ENCODE measurements at regions not wholly inside any gene's neighbourhood (a gene's known extent, or its start where the extent isn't known, plus 50 kb on each side); places are given as distances from the start of the nearest gene placed in this dataset.
"Not testable (repeated sequence)": the region's sequence is repeated elsewhere in the genome, so short reads cannot be mapped to it uniquely, and the experiment has no call there.

GRCh38 chr7:145490356-145490755, 626.2 kb upstream of the CNTNAP2 start:
- Mint-ChIP-seq H3K4me1 (no peaks in the 10 kb centered on the region), H3K36me3 (ENCODE audit: low read depth) (no peaks in the 10 kb centered on the region), H3K27ac (no peak overlapping the region), H3K9me3 (peaks cover 6% of the 10 kb centered on the region), H3K4me3 (no peak overlapping the region), H3K27me3 (no peaks in the 10 kb centered on the region)
- ChIA-PET POLR2A (no interaction called here), CTCF (no interaction called here)
- no peak for DNase-seq

- H3K27ac Mint-ChIP-seq: no peak overlapping the region
- no peaks in the 10 kb centered on the region for H3K4me1 Mint-ChIP-seq
- no peak overlapping the region for H3K4me3 Mint-ChIP-seq
- DNase-seq: no peak
- H3K9me3 Mint-ChIP-seq: peaks cover 6% of the 10 kb centered on the region
- H3K36me3 Mint-ChIP-seq (ENCODE audit: low read depth): no peaks in the 10 kb centered on the region
- no peaks in the 10 kb centered on the region for H3K27me3 Mint-ChIP-seq
- POLR2A ChIA-PET: no interaction called here
- CTCF ChIA-PET: no interaction called here
Measured at GRCh38 chr7:145489609-145490008, 627.0 kb upstream of the CNTNAP2 start.

- Mint-ChIP-seq H3K9me3 (peaks cover 6% of the 10 kb centered on the region), H3K4me1 (no peaks in the 10 kb centered on the region), H3K36me3 (ENCODE audit: low read depth) (no peaks in the 10 kb centered on the region), H3K4me3 (no peak overlapping the region), H3K27ac (no peak overlapping the region), H3K27me3 (no peaks in the 10 kb centered on the region)
- CTCF ChIA-PET: no interaction called here
- POLR2A ChIA-PET: no interaction called here
- DNase-seq: no peak
Measured at GRCh38 chr7:145488816-145489215, 627.8 kb upstream of the CNTNAP2 start.

- POLR2A ChIA-PET: no interaction called here
- no peaks in the 10 kb centered on the region for H3K27me3 Mint-ChIP-seq
- no peak overlapping the region for H3K27ac Mint-ChIP-seq
- CTCF ChIA-PET: no interaction called here
- no peaks in the 10 kb centered on the region for H3K9me3 Mint-ChIP-seq
- no peaks in the 10 kb centered on the region for H3K4me1 Mint-ChIP-seq
- H3K4me3 Mint-ChIP-seq: no peak overlapping the region
- no peak for DNase-seq
- H3K36me3 Mint-ChIP-seq (ENCODE audit: low read depth): no peaks in the 10 kb centered on the region
Measured at GRCh38 chr7:145481985-145482384, 634.6 kb upstream of the CNTNAP2 start.

GRCh38 chr7:145478541-145478940, 638.1 kb upstream of the CNTNAP2 start:
- Mint-ChIP-seq H3K36me3 (ENCODE audit: low read depth) (no peaks in the 10 kb centered on the region), H3K4me1 (no peaks in the 10 kb centered on the region), H3K27ac (no peak overlapping the region), H3K9me3 (no peaks in the 10 kb centered on the region), H3K27me3 (no peaks in the 10 kb centered on the region), H3K4me3 (no peak overlapping the region)
- POLR2A ChIA-PET: no interaction called here
- DNase-seq: no peak
- CTCF ChIA-PET: no interaction called here

GRCh38 chr7:145474009-145474686, 638.3 kb upstream of the TPK1 start:
- no peak for DNase-seq
- Mint-ChIP-seq H3K9me3 (peaks cover 5% of the 10 kb centered on the region), H3K36me3 (ENCODE audit: low read depth) (no peaks in the 10 kb centered on the region), H3K4me3 (no peak overlapping the region), H3K4me1 (no peaks in the 10 kb centered on the region), H3K27me3 (no peaks in the 10 kb centered on the region), H3K27ac (no peak overlapping the region)
- POLR2A ChIA-PET: no interaction called here
- CTCF ChIA-PET: no interaction called here

- Mint-ChIP-seq H3K9me3 (peaks cover 10% of the 10 kb centered on the region), H3K36me3 (ENCODE audit: low read depth) (no peaks in the 10 kb centered on the region), H3K4me3 (no peak overlapping the region), H3K27ac (no peak overlapping the region), H3K27me3 (no peaks in the 10 kb centered on the region), H3K4me1 (no peaks in the 10 kb centered on the region)
- CTCF ChIA-PET: no interaction called here
- POLR2A ChIA-PET: no interaction called here
- no peak for DNase-seq
Measured at GRCh38 chr7:145471883-145472282, 636.0 kb upstream of the TPK1 start.

GRCh38 chr7:145464287-145464686, 628.4 kb upstream of the TPK1 start:
- H3K36me3 Mint-ChIP-seq (ENCODE audit: low read depth): no peaks in the 10 kb centered on the region
- CTCF ChIA-PET: no interaction called here
- POLR2A ChIA-PET: no interaction called here
- peaks cover 7% of the 10 kb centered on the region for H3K9me3 Mint-ChIP-seq
- H3K4me3 Mint-ChIP-seq: no peak overlapping the region
- H3K27me3 Mint-ChIP-seq: no peaks in the 10 kb centered on the region
- DNase-seq: no peak
- no peak overlapping the region for H3K27ac Mint-ChIP-seq
- no peaks in the 10 kb centered on the region for H3K4me1 Mint-ChIP-seq

- H3K27me3 Mint-ChIP-seq: no peaks in the 10 kb centered on the region
- H3K27ac Mint-ChIP-seq: no peak overlapping the region
Measured at GRCh38 chr7:145462463-145462862, 626.6 kb upstream of the TPK1 start.

GRCh38 chr7:145434811-145435210, 599.0 kb upstream of the TPK1 start:
- CTCF ChIA-PET: no interaction called here
- POLR2A ChIA-PET: no interaction called here
- Mint-ChIP-seq H3K9me3 (peaks cover 2% of the 10 kb centered on the region), H3K4me3 (no peak overlapping the region), H3K36me3 (ENCODE audit: low read depth) (no peaks in the 10 kb centered on the region), H3K27me3 (no peaks in the 10 kb centered on the region), H3K27ac (no peak overlapping the region), H3K4me1 (no peaks in the 10 kb centered on the region)
- DNase-seq: no peak

More at GRCh38 chr7:145462463-145462862, 626.6 kb upstream of the TPK1 start:
- H3K9me3 Mint-ChIP-seq: peaks cover 6% of the 10 kb centered on the region
- H3K4me3 Mint-ChIP-seq: no peak overlapping the region
- no peaks in the 10 kb centered on the region for H3K36me3 Mint-ChIP-seq (ENCODE audit: low read depth)
- CTCF ChIA-PET: no interaction called here
- POLR2A ChIA-PET: no interaction called here
- no peaks in the 10 kb centered on the region for H3K4me1 Mint-ChIP-seq
- DNase-seq: no peak

- H3K4me1 Mint-ChIP-seq: no peaks in the 10 kb centered on the region
- ChIA-PET CTCF (interaction anchor here (1.1 kb wide), 1 partner anchor 12 kb away, joined by 3 read pairs; no protein-coding TSS in a partner anchor), POLR2A (no interaction called here)
- H3K27me3 Mint-ChIP-seq: no peaks in the 10 kb centered on the region
- no peak for DNase-seq
- H3K4me3 Mint-ChIP-seq: no peak overlapping the region
- H3K27ac Mint-ChIP-seq: no peak overlapping the region
- peaks cover 10% of the 10 kb centered on the region for H3K9me3 Mint-ChIP-seq
- H3K36me3 Mint-ChIP-seq (ENCODE audit: low read depth): no peaks in the 10 kb centered on the region
Measured at GRCh38 chr7:145431834-145432233, 596.0 kb upstream of the TPK1 start.

GRCh38 chr7:145418481-145418880, 582.6 kb upstream of the TPK1 start:
- H3K27ac Mint-ChIP-seq; H3K27me3 Mint-ChIP-seq; H3K4me3 Mint-ChIP-seq; H3K9me3 Mint-ChIP-seq; DNase-seq; H3K4me1 Mint-ChIP-seq; CTCF ChIA-PET; H3K36me3 Mint-ChIP-seq (ENCODE audit: low read depth); POLR2A ChIA-PET: not testable (repeated sequence)

GRCh38 chr7:145411066-145411465, 575.2 kb upstream of the TPK1 start:
- Mint-ChIP-seq H3K36me3 (ENCODE audit: low read depth) (no peaks in the 10 kb centered on the region), H3K4me1 (no peaks in the 10 kb centered on the region), H3K27me3 (no peaks in the 10 kb centered on the region), H3K27ac (no peak overlapping the region), H3K4me3 (no peak overlapping the region), H3K9me3 (no peaks in the 10 kb centered on the region)
- CTCF ChIA-PET: no interaction called here
- no peak for DNase-seq
- POLR2A ChIA-PET: no interaction called here

- Mint-ChIP-seq H3K36me3 (ENCODE audit: low read depth) (no peaks in the 10 kb centered on the region), H3K27ac (no peak overlapping the region), H3K9me3 (peaks cover 2% of the 10 kb centered on the region), H3K4me3 (no peak overlapping the region), H3K27me3 (no peaks in the 10 kb centered on the region), H3K4me1 (no peaks in the 10 kb centered on the region)
- DNase-seq: no peak
- ChIA-PET CTCF (no interaction called here), POLR2A (no interaction called here)
Measured at GRCh38 chr7:145398758-145399157, 562.9 kb upstream of the TPK1 start.

All from activated CD4-positive, alpha-beta T cell treated with anti-CD3 and anti-CD28 coated beads, Interleukin-2, amount 10 ng/mL, durations not matched to agents 7 days and 5 days (primary cell).